ENCODE measurements at regions not wholly inside any gene's neighbourhood (a gene's known extent, or its start where the extent isn't known, plus 50 kb on each side); places are given as distances from the start of the nearest gene placed in this dataset.

- Histone ChIP-seq H3K27me3 (replicated peaks in 1 of 7) (no peaks in the 10 kb centered on the region), H3K4me3 (no peak overlapping the region), H3K4me1 (no peaks in the 10 kb centered on the region), H3K27ac (no peak overlapping the region), H3K36me3 (no peaks in the 10 kb centered on the region), H3K9me3 (no peaks in the 10 kb centered on the region)
- intact Hi-C loops (cut with DNase I; ENCODE audit: low total_unique reads), result no loop called here
- TF ChIP-seq CTCF (IDR thresholded peaks at IDR 0.05 in 8 of 11, conservative IDR thresholded peaks at IDR 0.05 in 3 of 11), result no peak
- no peak for TF ChIP-seq POLR2A (IDR thresholded peaks at IDR 0.05)
- TF ChIP-seq POLR2AphosphoS5 (IDR thresholded peaks at IDR 0.05), result no peak
- no peak for DNase-seq
- 85 to 94% (median 88%) methylated on average over 5 of the region's 5 CpGs for WGBS, 5 donors
These were observed 278.5 kb upstream of the PLD5 start for GRCh38 chr1:242802973-242803372.

- Histone ChIP-seq H3K27ac (no peak overlapping the region), H3K4me3 (no peak overlapping the region), H3K4me1 (no peaks in the 10 kb centered on the region), H3K9me3 (no peaks in the 10 kb centered on the region), H3K36me3 (no peaks in the 10 kb centered on the region), H3K27me3 (replicated peaks in 1 of 7) (no peaks in the 10 kb centered on the region)
- 37 to 54% (median 50%) methylated on average over 2 of the region's 2 CpGs for WGBS, 5 donors
- no peak for DNase-seq
- TF ChIP-seq POLR2AphosphoS5 (IDR thresholded peaks at IDR 0.05), result no peak
- no peak for TF ChIP-seq POLR2A (IDR thresholded peaks at IDR 0.05)
- TF ChIP-seq CTCF (IDR thresholded peaks at IDR 0.05 in 8 of 11, conservative IDR thresholded peaks at IDR 0.05 in 3 of 11), result no peak
- intact Hi-C loops (cut with DNase I; ENCODE audit: low total_unique reads), result no loop called here
These were observed 276.0 kb upstream of the PLD5 start for GRCh38 chr1:242800521-242800920.

GRCh38 chr1:242797856-242798255, 273.4 kb upstream of the PLD5 start:
- no peak overlapping the region for H3K27ac ChIP-seq
- no peak for TF ChIP-seq POLR2A (IDR thresholded peaks at IDR 0.05)
- TF ChIP-seq CTCF (IDR thresholded peaks at IDR 0.05 in 8 of 11, conservative IDR thresholded peaks at IDR 0.05 in 3 of 11), result no peak
- no peak for TF ChIP-seq POLR2AphosphoS5 (IDR thresholded peaks at IDR 0.05)
- no peaks in the 10 kb centered on the region for H3K4me1 ChIP-seq
- H3K27me3 ChIP-seq (replicated peaks in 1 of 7), result no peaks in the 10 kb centered on the region
- no peaks in the 10 kb centered on the region for H3K36me3 ChIP-seq
- no peak for DNase-seq
- H3K9me3 ChIP-seq, result no peaks in the 10 kb centered on the region
- no peak overlapping the region for H3K4me3 ChIP-seq
- intact Hi-C loops (cut with DNase I; ENCODE audit: low total_unique reads), result no loop called here

GRCh38 chr1:242788771-242789170, 264.3 kb upstream of the PLD5 start:
- peaks cover 0 to 34% (median 4%) of the 10 kb centered on the region in 6 donors for H3K4me1 ChIP-seq
- no peak overlapping the region for H3K4me3 ChIP-seq
- no peak for DNase-seq
- 25 to 43% (median 29%) methylated on average over 2 of the region's 2 CpGs for WGBS, 5 donors
- H3K36me3 ChIP-seq, result no peaks in the 10 kb centered on the region
- TF ChIP-seq POLR2A (IDR thresholded peaks at IDR 0.05), result no peak
- no peak for TF ChIP-seq POLR2AphosphoS5 (IDR thresholded peaks at IDR 0.05)
- no peak for TF ChIP-seq CTCF (IDR thresholded peaks at IDR 0.05 in 8 of 11, conservative IDR thresholded peaks at IDR 0.05 in 3 of 11)
- H3K27me3 ChIP-seq (replicated peaks in 1 of 7), result no peaks in the 10 kb centered on the region
- intact Hi-C loops (cut with DNase I; ENCODE audit: low total_unique reads), result no loop called here
- H3K9me3 ChIP-seq, result peaks cover 0 to 9% (median 3%) of the 10 kb centered on the region in 8 donors
- peak overlapping the region in 2 of 8 donors; percentile 10 to 22 for H3K27ac ChIP-seq

Measured in spleen (tissue), 11 donors.